ENCODE measurements at regions not wholly inside any gene's neighbourhood (a gene's known extent, or its start where the extent isn't known, plus 50 kb on each side); places are given as distances from the start of the nearest gene placed in this dataset.

GRCh38 chr16:63980763-63981162, 1141.1 kb downstream of the CDH11 start:
- TF ChIP-seq POLR2A (IDR thresholded peaks at IDR 0.05) (no peak), CTCF (IDR thresholded peaks at IDR 0.05) (no peak)
